NB4 (cell line): ENCODE measurements at regions not wholly inside any gene's neighbourhood (a gene's known extent, or its start where the extent isn't known, plus 50 kb on each side); places are given as distances from the start of the nearest gene placed in this dataset.

Source experiments
- DNase-seq: peaks from one replicate; pipeline ENCODE4 v3.0.0; 2010; ENCODE audit warnings: low read depth
- H3K4me3 ChIP-seq: one replicate; pipeline ENCODE4 v1.5.1; 2011; ENCODE audit warnings: mild to moderate bottlenecking, low read depth, low read length, moderate library complexity
- MYC ChIP-seq: IDR thresholded peaks from 2 replicates; pipeline ENCODE4 v1.6.1; 2011; ENCODE audit warnings: low read depth, low read length
- POLR2A ChIP-seq: IDR thresholded peaks from 2 replicates; pipeline ENCODE4 v1.6.1; 2011; ENCODE audit warnings: mild to moderate bottlenecking; ENCODE audit not compliant: insufficient read length; ENCODE audit errors: extremely low read depth
- TF ChIP-seq, protein P1 (sequence below): IDR thresholded peaks from 2 replicates; pipeline ENCODE4 v1.6.1; 2011; ENCODE audit warnings: low read depth, low read length
- TF ChIP-seq, protein P2 (sequence below): IDR thresholded peaks from one replicate; pipeline ENCODE4 v1.5.1; 2012; ENCODE audit warnings: low read depth, low read length

DNA sequence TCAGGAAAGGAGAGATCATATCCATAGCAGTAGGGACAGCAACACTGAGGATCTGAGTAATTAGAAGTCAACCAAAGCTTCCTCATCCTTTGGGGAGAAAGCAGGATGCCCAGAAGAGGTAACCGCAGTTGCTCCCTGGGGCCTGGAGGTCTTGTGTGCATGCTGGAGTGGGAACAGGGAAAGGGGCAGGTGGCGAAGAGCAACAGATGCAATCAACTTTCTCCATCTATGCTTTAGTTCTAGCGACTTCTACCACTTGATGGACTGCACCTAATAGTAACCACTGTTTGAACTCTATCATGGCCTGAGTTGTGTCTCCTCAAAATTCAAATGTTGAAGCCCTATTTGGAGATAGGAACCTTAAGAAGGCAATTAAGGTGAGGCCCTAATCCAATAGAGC, 503.8 kb downstream of the NPIPA7 start:
- no peak for DNase-seq
- H3K4me3 ChIP-seq = no peak overlapping the region
- TF ChIP-seq, protein P1, sequence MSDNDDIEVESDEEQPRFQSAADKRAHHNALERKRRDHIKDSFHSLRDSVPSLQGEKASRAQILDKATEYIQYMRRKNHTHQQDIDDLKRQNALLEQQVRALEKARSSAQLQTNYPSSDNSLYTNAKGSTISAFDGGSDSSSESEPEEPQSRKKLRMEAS = no peak
- TF ChIP-seq POLR2A = no peak
- TF ChIP-seq, protein P2, sequence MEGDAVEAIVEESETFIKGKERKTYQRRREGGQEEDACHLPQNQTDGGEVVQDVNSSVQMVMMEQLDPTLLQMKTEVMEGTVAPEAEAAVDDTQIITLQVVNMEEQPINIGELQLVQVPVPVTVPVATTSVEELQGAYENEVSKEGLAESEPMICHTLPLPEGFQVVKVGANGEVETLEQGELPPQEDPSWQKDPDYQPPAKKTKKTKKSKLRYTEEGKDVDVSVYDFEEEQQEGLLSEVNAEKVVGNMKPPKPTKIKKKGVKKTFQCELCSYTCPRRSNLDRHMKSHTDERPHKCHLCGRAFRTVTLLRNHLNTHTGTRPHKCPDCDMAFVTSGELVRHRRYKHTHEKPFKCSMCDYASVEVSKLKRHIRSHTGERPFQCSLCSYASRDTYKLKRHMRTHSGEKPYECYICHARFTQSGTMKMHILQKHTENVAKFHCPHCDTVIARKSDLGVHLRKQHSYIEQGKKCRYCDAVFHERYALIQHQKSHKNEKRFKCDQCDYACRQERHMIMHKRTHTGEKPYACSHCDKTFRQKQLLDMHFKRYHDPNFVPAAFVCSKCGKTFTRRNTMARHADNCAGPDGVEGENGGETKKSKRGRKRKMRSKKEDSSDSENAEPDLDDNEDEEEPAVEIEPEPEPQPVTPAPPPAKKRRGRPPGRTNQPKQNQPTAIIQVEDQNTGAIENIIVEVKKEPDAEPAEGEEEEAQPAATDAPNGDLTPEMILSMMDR = no peak
- no peak for TF ChIP-seq MYC

DNA sequence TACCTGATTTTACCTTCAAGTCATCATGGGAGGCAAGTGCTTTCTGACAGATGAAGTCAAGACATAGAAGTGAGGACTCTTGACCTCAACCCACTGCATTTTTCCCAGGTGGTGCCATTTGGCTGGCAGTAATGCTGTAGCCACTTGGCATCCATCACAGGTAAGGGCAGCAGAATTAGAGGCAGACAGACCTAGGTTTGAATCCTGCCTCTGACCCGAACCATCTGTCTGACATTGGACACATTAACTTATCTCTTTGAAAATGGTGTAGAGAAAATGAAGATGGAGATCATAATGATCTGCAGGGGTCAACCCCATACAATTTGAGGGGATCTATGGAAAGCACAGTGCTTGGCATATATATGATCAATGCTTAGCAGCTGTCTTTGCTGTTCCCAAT, 505.5 kb downstream of the NPIPA7 start:
- H3K4me3 ChIP-seq = no peak overlapping the region
- TF ChIP-seq MYC (no peak), POLR2A (no peak)
- TF ChIP-seq, protein P1 = no peak
- TF ChIP-seq, protein P2 = no peak
- DNase-seq = no peak

DNA sequence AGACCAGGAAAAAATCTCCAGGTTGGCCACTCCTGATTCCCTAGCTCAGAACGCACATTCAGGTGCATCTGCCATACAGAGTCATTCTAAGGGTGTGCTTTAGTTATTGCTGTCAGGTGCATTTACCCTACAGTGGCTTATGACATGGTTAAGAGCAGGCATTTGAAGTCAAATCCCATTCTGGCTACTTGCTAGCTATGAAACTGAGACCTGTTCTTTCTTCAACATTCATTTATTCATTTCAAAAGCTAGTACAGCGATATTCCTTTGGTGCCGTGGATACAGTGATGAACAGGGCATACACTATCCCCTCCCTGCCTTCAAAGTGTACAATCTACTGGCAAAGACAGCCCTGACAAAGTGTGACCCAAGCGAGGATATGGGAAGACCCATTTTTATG, 508.3 kb downstream of the NPIPA7 start:
- no peak overlapping the region for H3K4me3 ChIP-seq
- no peak for DNase-seq
- TF ChIP-seq POLR2A (no peak), MYC (no peak)
- TF ChIP-seq, protein P1 = no peak
- TF ChIP-seq, protein P2 = no peak

DNA sequence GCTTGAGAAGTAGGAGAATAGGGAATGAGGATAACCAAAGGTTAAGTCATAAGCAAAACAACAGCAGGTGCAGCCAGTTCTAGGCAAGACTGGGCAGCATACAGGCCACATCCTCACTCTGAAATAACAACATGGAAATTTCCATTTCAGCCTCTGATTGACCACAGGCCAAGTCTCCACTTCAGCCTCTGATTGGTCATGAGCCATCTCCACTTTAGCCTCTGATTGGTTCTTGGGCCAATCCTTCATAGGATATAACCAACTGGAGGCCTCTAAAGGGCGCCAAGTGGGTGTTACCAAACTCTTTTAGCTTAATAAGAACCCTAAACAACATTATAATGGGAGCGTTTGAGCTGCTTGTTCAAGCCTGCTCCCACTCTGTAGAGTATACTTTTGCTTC, 512.0 kb downstream of the NPIPA7 start:
- TF ChIP-seq MYC (no peak), POLR2A (no peak)
- TF ChIP-seq, protein P2 = no peak
- TF ChIP-seq, protein P1 = no peak
- no peak for DNase-seq

DNA sequence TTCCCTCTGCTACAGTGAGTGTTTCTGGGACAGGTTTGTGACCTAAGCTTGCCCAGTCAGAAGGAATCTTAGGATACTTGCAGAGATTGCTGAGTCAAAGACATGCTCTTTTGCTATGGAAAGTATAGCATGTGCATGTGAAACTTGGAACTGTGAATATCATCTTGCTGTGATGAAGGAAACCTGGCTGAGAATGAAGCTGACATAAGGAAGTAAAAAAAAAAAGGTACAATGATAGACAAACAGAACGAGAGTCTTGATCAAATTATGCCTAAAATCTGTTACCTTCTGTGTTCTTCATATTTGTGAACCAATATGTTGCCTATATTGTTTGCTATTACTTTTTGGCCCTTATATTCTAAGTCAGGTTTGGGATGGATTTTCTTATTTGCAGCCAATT, 525.7 kb downstream of the NPIPA7 start:
- TF ChIP-seq, protein P2 = no peak
- DNase-seq = no peak
- H3K4me3 ChIP-seq = no peak overlapping the region

More for the DNA sequence above, 512.0 kb downstream of the NPIPA7 start:
- H3K4me3 ChIP-seq = no peak overlapping the region

DNA sequence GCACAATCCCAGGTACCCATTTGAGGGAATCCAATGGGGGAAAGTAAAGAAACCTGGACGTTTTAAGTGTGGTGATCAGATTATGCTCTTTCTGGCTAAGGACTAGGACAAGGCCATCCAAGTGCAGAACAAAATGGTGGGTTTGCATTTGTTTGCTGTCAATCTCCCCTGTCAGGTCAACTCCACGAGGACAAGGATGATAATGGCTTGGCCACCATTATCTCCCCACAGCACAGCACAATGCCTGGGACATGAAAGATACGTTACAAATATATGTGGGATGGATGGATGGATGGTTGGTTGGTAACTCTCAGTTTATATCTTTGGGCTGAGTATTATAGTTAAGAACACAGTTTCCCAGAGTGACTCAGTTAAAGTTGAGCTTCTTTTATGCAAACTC, 526.9 kb downstream of the NPIPA7 start:
- DNase-seq = no peak
- no peak overlapping the region for H3K4me3 ChIP-seq
- TF ChIP-seq, protein P2 = no peak
- TF ChIP-seq POLR2A (no peak), MYC (no peak)
- TF ChIP-seq, protein P1 = no peak
